ENCODE measurements at regions not wholly inside any gene's neighbourhood (a gene's known extent, or its start where the extent isn't known, plus 50 kb on each side); places are given as distances from the start of the nearest gene placed in this dataset.

GRCh38 chr17:6205033-6205432 lies 134.9 kb downstream of the WSCD1 start:
- TF ChIP-seq POLR2A (IDR thresholded peaks at IDR 0.05), result no peak
- no peak for TF ChIP-seq CTCF (IDR thresholded peaks at IDR 0.05)
- no peak for TF ChIP-seq POLR2AphosphoS5 (IDR thresholded peaks at IDR 0.05; ENCODE audit: insufficient read depth in 1 of 2, low read depth in 1 of 2)

All from vagina (tissue), 2 donors.